Thyroid gland (tissue), 4 donors: ENCODE measurements at regions not wholly inside any gene's neighbourhood (a gene's known extent, or its start where the extent isn't known, plus 50 kb on each side); places are given as distances from the start of the nearest gene placed in this dataset.

Experiments used
- CTCF ChIP-seq, 6 experiments: fragments of 200-600 bp in 3 of 6; fragments of 450-650 bp in 3 of 6; sonication (generic) in 3 of 6; IDR thresholded peaks; one replicate each; pipeline ENCODE4 v1.5.1; 2016 to 2019; ENCODE audit warnings: antibody characterized with exemption in 6 of 6, mild to moderate bottlenecking in 2 of 6, inconsistent platforms in 1 of 6, moderate library complexity in 1 of 6
- POLR2A ChIP-seq, 2 donors: fragments of 450-650 bp; IDR thresholded peaks; one replicate each; pipeline ENCODE4 v1.6.1; 2017; ENCODE audit warnings: antibody characterized with exemption in 2 of 2, mild to moderate bottlenecking in 2 of 2, moderate library complexity in 1 of 2

GRCh38 chrX:5549512-5549911 lies 679.2 kb downstream of the NLGN4X start:
- TF ChIP-seq POLR2A (IDR thresholded peaks at IDR 0.05) (no peak), CTCF (IDR thresholded peaks at IDR 0.05) (no peak)
